RWPE2 (cell line): ENCODE measurements at regions not wholly inside any gene's neighbourhood (a gene's known extent, or its start where the extent isn't known, plus 50 kb on each side); places are given as distances from the start of the nearest gene placed in this dataset.
"Not testable (repeated sequence)": the region's sequence is repeated elsewhere in the genome, so short reads cannot be mapped to it uniquely, and the experiment has no call there.

ENCODE experiments used
- ATAC-seq: fragments of 200-7000 bp; cut with Tn5 transposase; 3 replicates; pipeline ENCODE4 v1.9.1; 2021; ENCODE audit warnings: low read depth
- DNase-seq: peaks from one replicate; pipeline ENCODE4 v3.0.0-alpha.2; 2020; ENCODE audit warnings: low spot score
- H3K27ac ChIP-seq: fragments of 450-650 bp; 2 replicates; pipeline ENCODE4 v1.5.1; 2017; ENCODE audit warnings: mild to moderate bottlenecking; ENCODE audit not compliant: poor library complexity, severe bottlenecking
- H3K27me3 ChIP-seq: fragments of 250-450 bp; sonication (Bioruptor Pico); 2 replicates; pipeline ENCODE4 v1.5.1; 2021; ENCODE audit warnings: mild to moderate bottlenecking, moderate library complexity; ENCODE audit not compliant: insufficient read depth, poor library complexity, severe bottlenecking
- H3K36me3 ChIP-seq: fragments of 250-450 bp; sonication (Bioruptor Pico); 2 replicates; pipeline ENCODE4 v1.5.1; 2020; ENCODE audit warnings: low read depth, mild to moderate bottlenecking, moderate library complexity
- H3K4me1 ChIP-seq: fragments of 250-450 bp; sonication (Bioruptor Pico); 2 replicates; pipeline ENCODE4 v1.5.1; 2021; ENCODE audit warnings: mild to moderate bottlenecking, moderate library complexity; ENCODE audit not compliant: insufficient read depth, poor library complexity, severe bottlenecking
- H3K4me3 ChIP-seq: fragments of 250-450 bp; sonication (Bioruptor Pico); 2 replicates; pipeline ENCODE4 v1.5.1; 2021; ENCODE audit warnings: mild to moderate bottlenecking, moderate library complexity; ENCODE audit not compliant: severe bottlenecking
- H3K9me3 ChIP-seq: fragments of 250-450 bp; sonication (Bioruptor Pico); 2 replicates; pipeline ENCODE4 v1.5.1; 2021; ENCODE audit warnings: mild to moderate bottlenecking, moderate library complexity; ENCODE audit not compliant: severe bottlenecking
- TF ChIP-seq, protein P1 (sequence below): fragments of 450-650 bp; IDR thresholded peaks from one replicate; pipeline ENCODE4 v1.5.1; 2017; ENCODE audit warnings: mild to moderate bottlenecking, moderate library complexity; ENCODE audit not compliant: poor library complexity, severe bottlenecking

GRCh38 chr2:142742371-142743214, 134.9 kb upstream of the KYNU start:
- Histone ChIP-seq H3K9me3 (no peaks in the 10 kb centered on the region), H3K36me3 (no peaks in the 10 kb centered on the region), H3K27me3 (no peaks in the 10 kb centered on the region), H3K4me1 (no peaks in the 10 kb centered on the region), H3K27ac (no peak overlapping the region), H3K4me3 (no peak overlapping the region)
- DNase-seq, result no peak
- TF ChIP-seq, protein P1, sequence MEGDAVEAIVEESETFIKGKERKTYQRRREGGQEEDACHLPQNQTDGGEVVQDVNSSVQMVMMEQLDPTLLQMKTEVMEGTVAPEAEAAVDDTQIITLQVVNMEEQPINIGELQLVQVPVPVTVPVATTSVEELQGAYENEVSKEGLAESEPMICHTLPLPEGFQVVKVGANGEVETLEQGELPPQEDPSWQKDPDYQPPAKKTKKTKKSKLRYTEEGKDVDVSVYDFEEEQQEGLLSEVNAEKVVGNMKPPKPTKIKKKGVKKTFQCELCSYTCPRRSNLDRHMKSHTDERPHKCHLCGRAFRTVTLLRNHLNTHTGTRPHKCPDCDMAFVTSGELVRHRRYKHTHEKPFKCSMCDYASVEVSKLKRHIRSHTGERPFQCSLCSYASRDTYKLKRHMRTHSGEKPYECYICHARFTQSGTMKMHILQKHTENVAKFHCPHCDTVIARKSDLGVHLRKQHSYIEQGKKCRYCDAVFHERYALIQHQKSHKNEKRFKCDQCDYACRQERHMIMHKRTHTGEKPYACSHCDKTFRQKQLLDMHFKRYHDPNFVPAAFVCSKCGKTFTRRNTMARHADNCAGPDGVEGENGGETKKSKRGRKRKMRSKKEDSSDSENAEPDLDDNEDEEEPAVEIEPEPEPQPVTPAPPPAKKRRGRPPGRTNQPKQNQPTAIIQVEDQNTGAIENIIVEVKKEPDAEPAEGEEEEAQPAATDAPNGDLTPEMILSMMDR, result no peak
- ATAC-seq, result peak; percentile 56; the same call in 2 of the 3 replicates

DNA sequence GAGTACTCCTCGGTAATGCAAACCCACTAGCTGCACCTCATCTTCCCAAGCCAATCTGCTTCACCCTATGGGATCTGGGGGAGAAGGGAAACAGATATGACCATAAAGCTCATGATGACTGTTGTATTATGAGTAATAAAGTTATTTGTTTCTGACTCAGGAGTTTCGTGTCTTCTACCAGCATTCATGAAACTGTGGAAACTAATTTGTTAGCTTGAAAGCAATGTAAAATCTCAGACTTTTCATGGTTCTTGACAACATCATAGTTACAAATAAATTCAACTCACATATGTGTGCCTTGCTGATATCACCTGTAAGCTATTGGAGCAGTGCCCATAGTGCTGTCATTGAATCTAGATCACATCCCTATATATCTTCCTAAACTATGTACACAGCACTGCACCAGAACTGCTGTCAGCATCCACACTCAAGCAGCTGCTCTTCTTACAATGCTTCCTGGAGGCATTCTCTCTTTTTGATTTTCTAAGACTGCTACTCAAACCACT, 135.6 kb upstream of the KYNU start:
- ATAC-seq, result no peak
- TF ChIP-seq, protein P1, result no peak
- H3K9me3 ChIP-seq, result no peaks in the 10 kb centered on the region

DNA sequence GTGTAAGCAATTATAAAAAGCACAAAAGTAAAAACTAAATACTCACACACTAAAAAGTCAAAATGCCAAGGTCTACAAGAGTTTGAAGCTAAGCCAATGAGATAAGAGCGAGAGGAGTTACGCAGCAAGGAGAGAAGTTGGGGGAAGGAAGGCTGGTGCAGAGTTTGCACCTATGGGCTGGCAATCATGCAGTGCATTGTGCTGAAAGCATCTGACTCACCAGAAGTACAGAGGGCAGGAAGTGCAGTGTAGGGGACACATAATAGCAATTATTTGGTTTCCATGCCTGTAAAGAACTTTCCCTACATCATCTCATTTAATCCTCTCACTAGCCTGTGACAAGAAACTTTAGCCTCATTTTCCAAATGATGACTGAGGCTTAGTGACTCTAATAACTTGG, 142.7 kb upstream of the KYNU start:
- H3K9me3 ChIP-seq, result no peaks in the 10 kb centered on the region
- TF ChIP-seq, protein P1, result no peak
- DNase-seq, result no peak

More for the DNA sequence above, 135.6 kb upstream of the KYNU start:
- H3K4me3 ChIP-seq, result no peak overlapping the region
- no peaks in the 10 kb centered on the region for H3K4me1 ChIP-seq
- DNase-seq, result no peak
- H3K36me3 ChIP-seq, result no peaks in the 10 kb centered on the region
- no peaks in the 10 kb centered on the region for H3K27me3 ChIP-seq
- no peak overlapping the region for H3K27ac ChIP-seq

DNA sequence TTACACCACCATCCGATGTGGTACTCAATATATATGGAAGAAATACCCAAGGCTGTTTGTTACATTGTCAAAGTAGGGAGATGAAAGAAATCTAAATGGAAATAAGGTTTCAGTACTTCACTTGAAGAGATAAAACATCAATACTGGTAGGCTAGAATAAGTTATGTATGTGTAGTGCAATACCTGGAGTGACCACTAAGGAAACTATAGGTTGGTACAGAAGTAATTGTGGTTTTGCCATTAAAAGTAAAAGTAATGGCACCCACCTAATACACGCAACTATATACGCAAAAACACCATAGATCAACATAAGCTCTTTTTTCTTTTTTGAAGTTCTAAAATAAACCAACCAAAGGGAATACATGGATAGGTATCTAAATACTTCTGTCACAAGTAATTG, 143.2 kb upstream of the KYNU start:
- ATAC-seq (no peak), DNase-seq (no peak)
- H3K36me3 ChIP-seq, result no peaks in the 10 kb centered on the region
- H3K4me3 ChIP-seq, result no peak overlapping the region
- no peaks in the 10 kb centered on the region for H3K9me3 ChIP-seq
- no peaks in the 10 kb centered on the region for H3K27me3 ChIP-seq
- TF ChIP-seq, protein P1, result no peak
- no peak overlapping the region for H3K27ac ChIP-seq
- no peaks in the 10 kb centered on the region for H3K4me1 ChIP-seq

More for the DNA sequence above, 142.7 kb upstream of the KYNU start:
- Histone ChIP-seq H3K27me3 (no peaks in the 10 kb centered on the region), H3K27ac (no peak overlapping the region), H3K36me3 (no peaks in the 10 kb centered on the region), H3K4me1 (no peaks in the 10 kb centered on the region), H3K4me3 (no peak overlapping the region)
- no peak; the same call in 2 of the 3 replicates for ATAC-seq

DNA sequence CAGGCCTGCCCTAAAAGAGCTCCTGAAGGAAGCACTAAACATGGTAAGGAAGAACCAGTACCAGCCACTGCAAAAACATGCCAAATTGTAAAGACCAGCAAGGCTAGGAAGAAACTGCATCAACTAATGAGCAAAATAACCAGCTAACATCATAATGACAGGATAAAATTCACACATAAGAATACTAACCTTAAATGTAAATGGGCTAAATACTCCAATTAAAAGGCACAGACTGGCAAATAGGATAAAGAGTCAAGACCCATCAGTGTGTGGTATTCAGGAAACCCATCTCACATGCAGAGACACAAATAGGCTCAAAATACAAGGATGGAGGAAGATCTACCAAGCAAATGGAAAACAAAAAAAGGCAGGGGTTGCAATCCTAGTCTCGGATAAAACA, 147.7 kb upstream of the KYNU start:
- H3K4me3 ChIP-seq, H3K4me1 ChIP-seq, H3K27ac ChIP-seq, H3K9me3 ChIP-seq, H3K36me3 ChIP-seq, ATAC-seq, DNase-seq, H3K27me3 ChIP-seq: not testable (repeated sequence)

DNA sequence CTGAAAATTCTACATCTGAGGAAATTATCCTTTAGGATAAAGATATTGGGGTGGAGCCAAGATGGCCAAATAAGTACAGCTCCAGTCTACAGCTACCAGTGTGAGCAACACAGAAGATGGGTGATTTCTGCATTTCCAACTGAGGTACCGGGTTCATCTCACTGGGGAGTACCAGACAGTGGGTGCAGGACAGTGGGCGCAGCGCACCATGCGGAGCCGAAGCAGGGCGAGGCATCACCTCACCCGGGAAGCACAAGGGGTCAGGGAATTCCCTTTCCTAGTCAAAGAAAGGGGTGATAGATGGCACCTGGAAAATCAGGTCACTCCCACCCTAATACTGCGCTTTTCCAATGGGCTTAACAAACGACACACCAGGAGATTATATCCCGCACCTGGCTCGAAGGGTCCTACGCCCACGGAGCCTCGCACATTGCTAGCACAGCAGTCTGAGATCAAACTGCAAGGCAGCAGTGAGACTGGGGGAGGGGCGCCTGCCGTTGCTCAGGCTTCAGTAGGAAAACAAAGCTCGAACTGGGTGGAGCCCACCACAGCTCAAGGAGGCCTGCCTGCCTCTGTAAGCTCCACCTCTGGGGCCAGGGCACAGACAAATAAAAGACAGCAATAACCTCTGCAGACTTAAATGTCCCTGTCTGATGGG, 149.5 kb upstream of the KYNU start:
- H3K27me3 ChIP-seq, ATAC-seq, H3K4me3 ChIP-seq, H3K4me1 ChIP-seq, H3K36me3 ChIP-seq, H3K27ac ChIP-seq, DNase-seq, H3K9me3 ChIP-seq: not testable (repeated sequence)
